Lung (tissue), 11 donors: ENCODE measurements at regions not wholly inside any gene's neighbourhood (a gene's known extent, or its start where the extent isn't known, plus 50 kb on each side); places are given as distances from the start of the nearest gene placed in this dataset.

Experiments used
- ATAC-seq: fragments of 200-7000 bp; cut with Tn5 transposase; one replicate; pipeline ENCODE4 v1.9.1; 2020; ENCODE audit warnings: moderate number of reproducible peaks; ENCODE audit not compliant: insufficient read depth, low FRiP score
- DNase-seq, 3 donors: peaks; one replicate each; pipeline ENCODE4 v3.0.0-alpha.2; 2013 to 2017
- H3K27ac ChIP-seq, 2 donors: one replicate each; pipeline ENCODE4 v1.5.1; 2013; ENCODE audit warnings: mild to moderate bottlenecking in 2 of 2, moderate library complexity in 2 of 2, control low read depth in 1 of 2, inconsistent platforms in 1 of 2, low read depth in 1 of 2, low read length in 1 of 2
- H3K27me3 ChIP-seq, 3 donors: one replicate each; pipeline ENCODE4 v1.5.1; 2013; ENCODE audit warnings: low read length in 2 of 3; ENCODE audit not compliant: control insufficient read depth in 3 of 3, insufficient read depth in 3 of 3
- H3K36me3 ChIP-seq, 4 donors: one replicate each; pipeline ENCODE4 v1.5.1; 2013; ENCODE audit warnings: low read length in 4 of 4, mild to moderate bottlenecking in 1 of 4, moderate library complexity in 1 of 4; ENCODE audit not compliant: control insufficient read depth in 4 of 4, insufficient read depth in 4 of 4
- H3K4me1 ChIP-seq, 5 donors: one replicate each; pipeline ENCODE4 v1.5.1; 2013; ENCODE audit warnings: low read length in 5 of 5, mild to moderate bottlenecking in 2 of 5, moderate library complexity in 1 of 5; ENCODE audit not compliant: control insufficient read depth in 5 of 5, insufficient read depth in 5 of 5
- H3K4me3 ChIP-seq: one replicate; pipeline ENCODE4 v1.5.1; 2013; ENCODE audit warnings: mild to moderate bottlenecking, control low read depth, moderate library complexity
- H3K9ac ChIP-seq, 2 donors: one replicate each; pipeline ENCODE4 v1.5.1; 2013; ENCODE audit warnings: low read length in 2 of 2, control low read depth in 1 of 2; ENCODE audit not compliant: insufficient read depth in 1 of 2
- H3K9me3 ChIP-seq, 4 donors: one replicate each; pipeline ENCODE4 v1.5.1; 2013; ENCODE audit warnings: low read length in 3 of 4, mild to moderate bottlenecking in 1 of 4, moderate library complexity in 1 of 4; ENCODE audit not compliant: control insufficient read depth in 4 of 4, insufficient read depth in 3 of 4
- CTCF ChIP-seq: IDR thresholded peaks from 2 replicates; pipeline ENCODE4 v1.5.1; 2012; ENCODE audit warnings: mild to moderate bottlenecking; ENCODE audit errors: control extremely low read depth, extremely low read depth
- WGBS, 2 donors: extraction: QIAGEN DNeasy Blood & Tissue Kit; methylation state at CpG; one replicate each; pipeline ENCODE4 v1.1.7; 2013; 5-methylcytosine and 5-hydroxymethylcytosine counted together
- donor health status: control.
- donor health status: control.
- donor health status: Bipolar disorder and iron deficiency.
- donor health status: healthy.
- donor health status: DM: yes; HTN: yes; CAD: no.

GRCh38 chrX:138534410-138534809, 177.1 kb downstream of the FGF13 start:
- 54 to 67% methylated on average over 2 of the region's 2 CpGs for WGBS, 2 donors
- H3K4me1 ChIP-seq = no peaks in the 10 kb centered on the region
- no peak for DNase-seq
- no peak overlapping the region for H3K9ac ChIP-seq
- no peak overlapping the region for H3K4me3 ChIP-seq
- H3K27ac ChIP-seq = no peak overlapping the region
- no peak for TF ChIP-seq CTCF
- ATAC-seq = no peak
- H3K36me3 ChIP-seq = no peaks in the 10 kb centered on the region
- H3K9me3 ChIP-seq = peaks cover 0 to 4% (median 0%) of the 10 kb centered on the region in 4 donors
- no peaks in the 10 kb centered on the region for H3K27me3 ChIP-seq

- WGBS, 2 donors = 31 to 33% methylated on average over 2 of the region's 2 CpGs
- DNase-seq (peak; percentile 60 to 88 (median 80)), ATAC-seq (no peak)
- Histone ChIP-seq H3K4me1 (no peaks in the 10 kb centered on the region), H3K9me3 (no peaks in the 10 kb centered on the region), H3K27ac (no peak overlapping the region), H3K36me3 (no peaks in the 10 kb centered on the region), H3K9ac (no peak overlapping the region), H3K27me3 (peaks cover 0 to 3% (median 0%) of the 10 kb centered on the region in 3 donors), H3K4me3 (no peak overlapping the region)
- TF ChIP-seq CTCF = no peak
These were observed 192.2 kb downstream of the FGF13 start for GRCh38 chrX:138519296-138519695.

- Histone ChIP-seq H3K4me1 (no peaks in the 10 kb centered on the region), H3K4me3 (no peak overlapping the region), H3K9me3 (no peaks in the 10 kb centered on the region), H3K27me3 (no peaks in the 10 kb centered on the region), H3K36me3 (no peaks in the 10 kb centered on the region), H3K27ac (no peak overlapping the region), H3K9ac (no peak overlapping the region)
- WGBS, 2 donors = 73 to 87% methylated on average over 3 of the region's 3 CpGs
- ATAC-seq (no peak), DNase-seq (peak in 1 of 3 donors; percentile 4)
- TF ChIP-seq CTCF = no peak
These were observed 207.2 kb downstream of the FGF13 start for GRCh38 chrX:138504273-138504672.

GRCh38 chrX:138492371-138492770, 219.1 kb downstream of the FGF13 start:
- DNase-seq = no peak
- H3K36me3 ChIP-seq = no peaks in the 10 kb centered on the region
- H3K9ac ChIP-seq = no peak overlapping the region
- no peaks in the 10 kb centered on the region for H3K9me3 ChIP-seq
- ATAC-seq = no peak
- 63 to 77% methylated on average over 3 of the region's 3 CpGs for WGBS, 2 donors
- no peaks in the 10 kb centered on the region for H3K4me1 ChIP-seq
- no peak overlapping the region for H3K27ac ChIP-seq
- no peak overlapping the region for H3K4me3 ChIP-seq
- no peak for TF ChIP-seq CTCF
- H3K27me3 ChIP-seq = peaks cover 0 to 4% (median 0%) of the 10 kb centered on the region in 3 donors
